ENCODE measurements at regions not wholly inside any gene's neighbourhood (a gene's known extent, or its start where the extent isn't known, plus 50 kb on each side); places are given as distances from the start of the nearest gene placed in this dataset.

GRCh38 chr22:47842119-47842518 is 1079.7 kb downstream of the TBC1D22A start:
- TF ChIP-seq, protein P1, sequence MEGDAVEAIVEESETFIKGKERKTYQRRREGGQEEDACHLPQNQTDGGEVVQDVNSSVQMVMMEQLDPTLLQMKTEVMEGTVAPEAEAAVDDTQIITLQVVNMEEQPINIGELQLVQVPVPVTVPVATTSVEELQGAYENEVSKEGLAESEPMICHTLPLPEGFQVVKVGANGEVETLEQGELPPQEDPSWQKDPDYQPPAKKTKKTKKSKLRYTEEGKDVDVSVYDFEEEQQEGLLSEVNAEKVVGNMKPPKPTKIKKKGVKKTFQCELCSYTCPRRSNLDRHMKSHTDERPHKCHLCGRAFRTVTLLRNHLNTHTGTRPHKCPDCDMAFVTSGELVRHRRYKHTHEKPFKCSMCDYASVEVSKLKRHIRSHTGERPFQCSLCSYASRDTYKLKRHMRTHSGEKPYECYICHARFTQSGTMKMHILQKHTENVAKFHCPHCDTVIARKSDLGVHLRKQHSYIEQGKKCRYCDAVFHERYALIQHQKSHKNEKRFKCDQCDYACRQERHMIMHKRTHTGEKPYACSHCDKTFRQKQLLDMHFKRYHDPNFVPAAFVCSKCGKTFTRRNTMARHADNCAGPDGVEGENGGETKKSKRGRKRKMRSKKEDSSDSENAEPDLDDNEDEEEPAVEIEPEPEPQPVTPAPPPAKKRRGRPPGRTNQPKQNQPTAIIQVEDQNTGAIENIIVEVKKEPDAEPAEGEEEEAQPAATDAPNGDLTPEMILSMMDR (IDR thresholded peaks at IDR 0.05): no peak
- TF ChIP-seq TCF7L2 (IDR thresholded peaks at IDR 0.05; ENCODE audit: low read depth, low read length) (no peak), POLR2AphosphoS5 (IDR thresholded peaks at IDR 0.05; ENCODE audit: low read depth, low read length) (no peak)
- TF ChIP-seq, protein P2, sequence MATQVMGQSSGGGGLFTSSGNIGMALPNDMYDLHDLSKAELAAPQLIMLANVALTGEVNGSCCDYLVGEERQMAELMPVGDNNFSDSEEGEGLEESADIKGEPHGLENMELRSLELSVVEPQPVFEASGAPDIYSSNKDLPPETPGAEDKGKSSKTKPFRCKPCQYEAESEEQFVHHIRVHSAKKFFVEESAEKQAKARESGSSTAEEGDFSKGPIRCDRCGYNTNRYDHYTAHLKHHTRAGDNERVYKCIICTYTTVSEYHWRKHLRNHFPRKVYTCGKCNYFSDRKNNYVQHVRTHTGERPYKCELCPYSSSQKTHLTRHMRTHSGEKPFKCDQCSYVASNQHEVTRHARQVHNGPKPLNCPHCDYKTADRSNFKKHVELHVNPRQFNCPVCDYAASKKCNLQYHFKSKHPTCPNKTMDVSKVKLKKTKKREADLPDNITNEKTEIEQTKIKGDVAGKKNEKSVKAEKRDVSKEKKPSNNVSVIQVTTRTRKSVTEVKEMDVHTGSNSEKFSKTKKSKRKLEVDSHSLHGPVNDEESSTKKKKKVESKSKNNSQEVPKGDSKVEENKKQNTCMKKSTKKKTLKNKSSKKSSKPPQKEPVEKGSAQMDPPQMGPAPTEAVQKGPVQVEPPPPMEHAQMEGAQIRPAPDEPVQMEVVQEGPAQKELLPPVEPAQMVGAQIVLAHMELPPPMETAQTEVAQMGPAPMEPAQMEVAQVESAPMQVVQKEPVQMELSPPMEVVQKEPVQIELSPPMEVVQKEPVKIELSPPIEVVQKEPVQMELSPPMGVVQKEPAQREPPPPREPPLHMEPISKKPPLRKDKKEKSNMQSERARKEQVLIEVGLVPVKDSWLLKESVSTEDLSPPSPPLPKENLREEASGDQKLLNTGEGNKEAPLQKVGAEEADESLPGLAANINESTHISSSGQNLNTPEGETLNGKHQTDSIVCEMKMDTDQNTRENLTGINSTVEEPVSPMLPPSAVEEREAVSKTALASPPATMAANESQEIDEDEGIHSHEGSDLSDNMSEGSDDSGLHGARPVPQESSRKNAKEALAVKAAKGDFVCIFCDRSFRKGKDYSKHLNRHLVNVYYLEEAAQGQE (IDR thresholded peaks at IDR 0.05; ENCODE audit: insufficient read depth in 1 of 2, low read depth in 2 of 2, low read length in 1 of 2): no peak

Measured in Panc1 (cell line).